A673 (cell line): ENCODE measurements at regions not wholly inside any gene's neighbourhood (a gene's known extent, or its start where the extent isn't known, plus 50 kb on each side); places are given as distances from the start of the nearest gene placed in this dataset.
A peak's percentile ranks its signal among the peaks of the same experiment; 100 is the strongest.
"Not testable (repeated sequence)": the region's sequence is repeated elsewhere in the genome, so short reads cannot be mapped to it uniquely, and the experiment has no call there.

ENCODE experiments used
- BruUV-seq: library from RNA; stranded (reverse); fragments of 400-500 nt; replicated peaks from 2 replicates; lab custom pipeline; 2021; lab: Mats Ljungman, UMichigan
- CTCF ChIA-PET: fragments of 300-600 bp; sonication (Branson Sonifier 250); formaldehyde crosslinking; loops from one replicate; lab custom pipeline; 2022; ENCODE audit warnings: antibody characterized with exemption; lab: Charles Lee
- POLR2A ChIA-PET: fragments of 300-600 bp; sonication (Branson Sonifier 250); formaldehyde crosslinking; loops from one replicate; lab custom pipeline; 2022; ENCODE audit warnings: antibody characterized with exemption; ENCODE audit not compliant: low non-redundant PET; lab: Charles Lee
- DNase-seq: peaks from one replicate; pipeline ENCODE4 v3.0.0-alpha.2; 2015; ENCODE audit warnings: low spot score
- H3K27ac ChIP-seq: fragments of 200-600 bp; sonication (generic); 2 replicates; pipeline ENCODE4 v1.5.1; 2016; ENCODE audit warnings: mixed run types, low read depth, mild to moderate bottlenecking, mixed read lengths, antibody characterized with exemption, low read length; ENCODE audit not compliant: poor library complexity, severe bottlenecking
- H3K27me3 ChIP-seq: fragments of 200-600 bp; sonication (generic); replicated peaks from 2 replicates; pipeline ENCODE4 v1.6.1; 2017; ENCODE audit warnings: mixed run types, low read depth, mild to moderate bottlenecking, mixed read lengths, antibody characterized with exemption, low read length; ENCODE audit not compliant: insufficient read depth, poor library complexity
- H3K36me3 ChIP-seq: fragments of 200-600 bp; sonication (generic); 2 replicates; pipeline ENCODE4 v1.6.1; 2016; ENCODE audit warnings: mixed run types, mild to moderate bottlenecking, mixed read lengths, antibody characterized with exemption, low read length; ENCODE audit not compliant: insufficient read depth, poor library complexity, severe bottlenecking
- H3K4me1 ChIP-seq: fragments of 200-600 bp; sonication (generic); 2 replicates; pipeline ENCODE4 v1.6.1; 2017; ENCODE audit warnings: mixed run types, mild to moderate bottlenecking, mixed read lengths, antibody characterized with exemption, low read length; ENCODE audit not compliant: insufficient read depth, poor library complexity, severe bottlenecking
- H3K4me3 ChIP-seq: fragments of 200-600 bp; sonication (generic); 2 replicates; pipeline ENCODE4 v1.5.1; 2016; ENCODE audit warnings: low read depth, mixed run types, mild to moderate bottlenecking, mixed read lengths, low read length; ENCODE audit not compliant: poor library complexity, severe bottlenecking
- H3K9me3 ChIP-seq: fragments of 200-600 bp; sonication (generic); 2 replicates; pipeline ENCODE4 v1.6.1; 2016; ENCODE audit warnings: mixed run types, low read depth, mild to moderate bottlenecking, mixed read lengths, antibody characterized with exemption, low read length; ENCODE audit not compliant: poor library complexity, severe bottlenecking
- CTCF ChIP-seq: fragments of 300-800, 200-600 bp; sonication (generic); conservative IDR thresholded peaks from 2 replicates; pipeline ENCODE4 v1.5.1; 2017; ENCODE audit warnings: low read depth, mild to moderate bottlenecking, antibody characterized with exemption, low read length, moderate library complexity, mixed read lengths
- EZH2 ChIP-seq: fragments of 200-600 bp; sonication (generic); IDR thresholded peaks from 2 replicates; pipeline ENCODE4 v1.6.1; 2017; ENCODE audit warnings: borderline replicate concordance, low read depth, mild to moderate bottlenecking, mixed read lengths, antibody characterized with exemption, low read length; ENCODE audit not compliant: poor library complexity, severe bottlenecking
- intact Hi-C: fragments of 100-400 bp; cut with micrococcal nuclease; formaldehyde crosslinking; loops from one replicate; pipeline ENCODE4 v1.10.0; 2022; ENCODE audit not compliant: unreplicated experiment

GRCh38 chr5:167105941-167106340 lies 1185.5 kb upstream of the WWC1 start:
- intact Hi-C loops, result no loop called here
- TF ChIP-seq CTCF (no peak), EZH2 (no peak)
- Histone ChIP-seq H3K27me3 (no peaks in the 10 kb centered on the region), H3K4me3 (no peak overlapping the region), H3K4me1 (no peaks in the 10 kb centered on the region), H3K9me3 (no peaks in the 10 kb centered on the region), H3K27ac (no peak overlapping the region), H3K36me3 (no peaks in the 10 kb centered on the region)
- CTCF ChIA-PET, result no interaction called here
- POLR2A ChIA-PET, result no interaction called here
- peak; percentile 14 for DNase-seq
- BruUV-seq, result no TSS peak

GRCh38 chr5:167107684-167108083 lies 1183.8 kb upstream of the WWC1 start:
- no peaks in the 10 kb centered on the region for H3K4me1 ChIP-seq
- no TSS peak for BruUV-seq
- no peak for DNase-seq
- TF ChIP-seq EZH2, result no peak
- TF ChIP-seq CTCF, result no peak
- CTCF ChIA-PET, result no interaction called here
- no peak overlapping the region for H3K4me3 ChIP-seq
- no peaks in the 10 kb centered on the region for H3K27me3 ChIP-seq
- H3K9me3 ChIP-seq, result no peaks in the 10 kb centered on the region
- POLR2A ChIA-PET, result no interaction called here
- no peaks in the 10 kb centered on the region for H3K36me3 ChIP-seq
- intact Hi-C loops, result no loop called here
- no peak overlapping the region for H3K27ac ChIP-seq

DNA sequence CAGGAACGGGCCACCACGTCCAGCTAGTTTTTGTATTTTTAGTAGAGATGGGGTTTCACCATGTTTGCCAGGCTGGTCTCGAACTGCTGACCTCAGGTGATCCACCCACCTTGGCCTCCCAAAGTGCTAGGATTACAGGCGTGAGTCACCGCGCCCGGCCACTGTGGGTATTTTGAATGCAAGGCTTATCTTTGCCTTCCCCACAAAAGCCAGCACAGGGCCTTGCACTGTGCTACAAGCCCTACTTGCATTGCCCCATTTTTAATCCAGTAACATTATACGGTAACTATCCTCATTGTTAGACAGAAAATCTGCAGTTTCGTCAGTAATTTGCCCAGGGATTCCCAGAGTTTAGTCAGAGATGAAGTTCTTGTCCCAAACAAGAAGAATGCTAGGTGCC lies 1183.2 kb upstream of the WWC1 start:
- POLR2A ChIA-PET, H3K27ac ChIP-seq, H3K36me3 ChIP-seq, H3K9me3 ChIP-seq, CTCF ChIA-PET, DNase-seq, H3K27me3 ChIP-seq, H3K4me3 ChIP-seq, H3K4me1 ChIP-seq, BruUV-seq, intact Hi-C loops: not testable (repeated sequence)

DNA sequence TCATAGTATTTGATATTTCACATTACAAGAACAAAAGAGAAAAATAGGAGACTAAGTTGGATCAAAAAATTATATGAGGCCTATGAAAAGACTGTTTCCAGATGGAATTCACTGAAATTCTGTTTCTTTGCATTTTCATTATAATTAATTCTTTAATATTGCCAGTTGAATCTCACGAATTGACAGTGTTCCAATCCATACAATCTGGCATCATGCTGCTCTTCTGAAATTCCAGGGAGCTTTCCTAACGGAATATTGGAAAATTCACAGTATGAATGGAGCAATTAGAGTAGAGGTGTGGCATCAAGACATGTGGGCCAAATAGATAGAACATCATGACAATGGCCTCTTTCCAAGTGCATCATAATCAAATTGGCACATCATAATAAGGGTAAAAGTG lies 1178.9 kb upstream of the WWC1 start:
- POLR2A ChIA-PET, result no interaction called here

More for the DNA sequence above, 1178.9 kb upstream of the WWC1 start:
- no peak overlapping the region for H3K27ac ChIP-seq
- no peaks in the 10 kb centered on the region for H3K36me3 ChIP-seq
- BruUV-seq, result no TSS peak
- no peaks in the 10 kb centered on the region for H3K4me1 ChIP-seq
- TF ChIP-seq EZH2 (no peak), CTCF (no peak)
- no peaks in the 10 kb centered on the region for H3K27me3 ChIP-seq
- intact Hi-C loops, result no loop called here
- no peaks in the 10 kb centered on the region for H3K9me3 ChIP-seq
- no peak overlapping the region for H3K4me3 ChIP-seq
- CTCF ChIA-PET, result no interaction called here
- no peak for DNase-seq
